Neutrophil (primary cell): ENCODE measurements at regions not wholly inside any gene's neighbourhood (a gene's known extent, or its start where the extent isn't known, plus 50 kb on each side); places are given as distances from the start of the nearest gene placed in this dataset.

ENCODE experiments used
- H3K27ac ChIP-seq: fragments of 200-600 bp; sonication (generic); 2 replicates; pipeline ENCODE4 v1.5.1; 2016; ENCODE audit warnings: mild to moderate bottlenecking, moderate library complexity
- H3K27me3 ChIP-seq: fragments of 200-600 bp; sonication (generic); 2 replicates; pipeline ENCODE4 v1.6.0; 2016; ENCODE audit warnings: mild to moderate bottlenecking
- H3K36me3 ChIP-seq: fragments of 200-600 bp; sonication (generic); 2 replicates; pipeline ENCODE4 v1.5.1; 2017
- H3K4me1 ChIP-seq, 2 experiments: fragments of 200-600 bp in 1 of 2; sonication (generic) in 1 of 2; 1 replicate in 1 of 2; 2 replicates in 1 of 2; pipeline versions ENCODE4 v1.5.1 to v1.6.1; 2013 to 2016; ENCODE audit warnings: low read depth in 1 of 2, low read length in 1 of 2, mild to moderate bottlenecking in 1 of 2, moderate library complexity in 1 of 2; ENCODE audit not compliant: control insufficient read depth in 1 of 2, insufficient read depth in 1 of 2
- H3K4me3 ChIP-seq, 2 experiments: fragments of 200-600 bp in 1 of 2; sonication (generic) in 1 of 2; 1 replicate in 1 of 2; 2 replicates in 1 of 2; pipeline ENCODE4 v1.5.1; 2013 to 2016; ENCODE audit warnings: low read depth in 1 of 2, low read length in 1 of 2, mild to moderate bottlenecking in 1 of 2, moderate library complexity in 1 of 2
- H3K9me3 ChIP-seq: fragments of 200-600 bp; sonication (generic); 2 replicates; pipeline ENCODE4 v1.5.1; 2016
- TF ChIP-seq, protein P1 (sequence below): fragments of 200-600 bp; sonication (generic); IDR thresholded peaks from 2 replicates; pipeline ENCODE4 v1.5.1; 2016; ENCODE audit warnings: antibody characterized with exemption

GRCh38 chr2:236744281-236744705, 174.7 kb downstream of the ACKR3 start:
- H3K27ac ChIP-seq = no peak overlapping the region
- TF ChIP-seq, protein P1, sequence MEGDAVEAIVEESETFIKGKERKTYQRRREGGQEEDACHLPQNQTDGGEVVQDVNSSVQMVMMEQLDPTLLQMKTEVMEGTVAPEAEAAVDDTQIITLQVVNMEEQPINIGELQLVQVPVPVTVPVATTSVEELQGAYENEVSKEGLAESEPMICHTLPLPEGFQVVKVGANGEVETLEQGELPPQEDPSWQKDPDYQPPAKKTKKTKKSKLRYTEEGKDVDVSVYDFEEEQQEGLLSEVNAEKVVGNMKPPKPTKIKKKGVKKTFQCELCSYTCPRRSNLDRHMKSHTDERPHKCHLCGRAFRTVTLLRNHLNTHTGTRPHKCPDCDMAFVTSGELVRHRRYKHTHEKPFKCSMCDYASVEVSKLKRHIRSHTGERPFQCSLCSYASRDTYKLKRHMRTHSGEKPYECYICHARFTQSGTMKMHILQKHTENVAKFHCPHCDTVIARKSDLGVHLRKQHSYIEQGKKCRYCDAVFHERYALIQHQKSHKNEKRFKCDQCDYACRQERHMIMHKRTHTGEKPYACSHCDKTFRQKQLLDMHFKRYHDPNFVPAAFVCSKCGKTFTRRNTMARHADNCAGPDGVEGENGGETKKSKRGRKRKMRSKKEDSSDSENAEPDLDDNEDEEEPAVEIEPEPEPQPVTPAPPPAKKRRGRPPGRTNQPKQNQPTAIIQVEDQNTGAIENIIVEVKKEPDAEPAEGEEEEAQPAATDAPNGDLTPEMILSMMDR = no peak

DNA sequence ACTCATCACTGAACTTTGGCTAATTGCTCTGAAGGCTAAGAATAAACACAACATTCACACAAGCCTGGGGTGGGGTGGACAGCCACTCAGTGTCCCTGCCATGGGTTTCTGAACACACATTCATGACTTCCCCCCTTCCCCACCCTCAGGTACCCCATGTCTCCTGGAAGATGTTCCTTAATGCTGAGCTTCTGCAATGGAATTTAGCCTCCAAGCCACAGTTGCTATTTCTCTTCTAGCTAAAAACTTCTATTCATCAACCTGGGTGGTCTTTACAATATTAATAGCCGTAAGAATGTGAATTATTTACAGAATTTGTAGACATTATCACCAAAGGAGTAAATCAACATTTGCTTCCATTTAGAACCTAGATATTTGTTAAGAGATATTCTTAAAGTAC, 175.1 kb downstream of the ACKR3 start:
- Histone ChIP-seq H3K4me3 (no peak overlapping the region), H3K27me3 (no peaks in the 10 kb centered on the region), H3K36me3 (no peaks in the 10 kb centered on the region), H3K4me1 (peaks cover 23 to 30% of the 10 kb centered on the region in 2 experiments), H3K27ac (no peak overlapping the region), H3K9me3 (no peaks in the 10 kb centered on the region)
- TF ChIP-seq, protein P1 = no peak

More at GRCh38 chr2:236744281-236744705, 174.7 kb downstream of the ACKR3 start:
- Histone ChIP-seq H3K4me1 (peaks cover 21 to 26% of the 10 kb centered on the region in 2 experiments), H3K9me3 (no peaks in the 10 kb centered on the region), H3K27me3 (no peaks in the 10 kb centered on the region), H3K36me3 (no peaks in the 10 kb centered on the region), H3K4me3 (no peak overlapping the region)

DNA sequence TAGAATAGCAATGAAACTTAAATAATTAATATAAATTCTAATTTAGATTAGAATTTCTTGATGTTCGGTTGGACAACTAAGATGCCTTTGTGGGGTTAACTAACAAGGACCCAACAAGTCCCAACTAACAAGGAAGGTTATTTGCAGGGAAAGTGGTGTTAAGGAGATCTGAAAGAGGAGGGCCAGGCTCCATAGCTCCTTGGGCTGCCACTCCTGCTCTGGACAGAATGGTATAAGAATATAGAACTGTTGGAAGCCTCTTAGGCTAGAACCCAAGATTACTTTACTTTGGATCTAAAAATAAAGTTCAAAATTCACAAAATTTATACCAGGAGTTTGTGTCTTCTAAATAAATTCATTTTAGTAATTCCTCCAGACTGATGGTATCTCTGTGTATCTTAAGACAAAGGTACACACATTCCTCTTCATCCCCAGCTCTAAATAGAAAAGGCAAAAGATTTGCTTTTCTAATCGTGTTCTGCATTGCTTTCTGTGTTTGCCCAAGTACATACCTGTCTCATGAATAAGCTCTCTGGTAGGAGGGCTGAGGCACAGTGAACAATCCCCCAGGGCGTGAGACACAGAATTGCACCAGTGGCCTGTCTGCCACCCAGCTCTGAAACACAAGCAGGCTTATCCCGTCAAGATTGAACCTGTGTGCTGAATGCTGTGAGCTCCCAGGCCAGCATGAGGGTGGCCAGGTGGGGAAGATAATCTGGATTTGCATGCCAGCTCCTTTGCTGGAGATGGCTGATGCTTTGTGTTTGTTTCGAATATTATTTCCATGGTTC, 176.0 kb downstream of the ACKR3 start:
- H3K9me3 ChIP-seq = no peaks in the 10 kb centered on the region
- H3K36me3 ChIP-seq = no peaks in the 10 kb centered on the region
- H3K4me3 ChIP-seq = no peak overlapping the region
- no peak overlapping the region for H3K27ac ChIP-seq
- no peaks in the 10 kb centered on the region for H3K27me3 ChIP-seq
- peaks cover 23 to 37% of the 10 kb centered on the region in 2 experiments for H3K4me1 ChIP-seq
- TF ChIP-seq, protein P1 = no peak

- Histone ChIP-seq H3K27ac (no peak overlapping the region), H3K4me1 (peaks cover 23 to 37% of the 10 kb centered on the region in 2 experiments), H3K27me3 (no peaks in the 10 kb centered on the region), H3K9me3 (no peaks in the 10 kb centered on the region), H3K36me3 (no peaks in the 10 kb centered on the region), H3K4me3 (no peak overlapping the region)
- TF ChIP-seq, protein P1 = no peak
Measured at GRCh38 chr2:236746833-236747232, 177.2 kb downstream of the ACKR3 start.

GRCh38 chr2:236747426-236747825, 177.8 kb downstream of the ACKR3 start:
- H3K27me3 ChIP-seq = no peaks in the 10 kb centered on the region
- peaks cover 23 to 37% of the 10 kb centered on the region in 2 experiments for H3K4me1 ChIP-seq
- no peaks in the 10 kb centered on the region for H3K36me3 ChIP-seq
- TF ChIP-seq, protein P1 = no peak
- peak overlapping the region; percentile 79 for H3K27ac ChIP-seq
- H3K4me3 ChIP-seq = no peak overlapping the region
- H3K9me3 ChIP-seq = no peaks in the 10 kb centered on the region
